ENCODE measurements at regions not wholly inside any gene's neighbourhood (a gene's known extent, or its start where the extent isn't known, plus 50 kb on each side); places are given as distances from the start of the nearest gene placed in this dataset.

DNA sequence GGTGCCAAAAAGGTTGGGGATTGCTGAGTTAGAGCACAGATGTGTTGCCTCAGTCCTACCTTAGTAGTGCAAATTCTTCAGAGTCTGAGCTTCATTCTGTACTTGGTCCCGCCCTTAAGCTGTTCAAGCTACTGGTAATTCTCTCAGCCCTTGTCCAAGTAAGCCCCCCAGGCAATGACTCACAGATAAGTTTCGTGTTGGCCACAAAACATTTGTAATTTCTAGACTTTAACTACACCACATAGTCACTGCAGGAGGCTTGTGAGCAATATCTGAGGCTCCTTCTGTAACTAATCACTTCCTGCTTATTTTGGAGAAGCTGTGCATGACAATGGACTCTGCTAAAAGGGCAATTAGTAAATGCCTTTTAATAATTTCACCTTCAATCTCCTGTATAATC, 1420.5 kb downstream of the PCDH7 start:
- no peak overlapping the region for H3K9ac ChIP-seq (ENCODE audit: low read length)

More for the DNA sequence above, 1420.5 kb downstream of the PCDH7 start:
- H3K36me3 ChIP-seq (ENCODE audit: control insufficient read depth in 1 of 2, insufficient read depth in 2 of 2, low read length in 2 of 2), result no peaks in the 10 kb centered on the region
- ChIA-PET CTCF (no interaction called here), POLR2A (no interaction called here), RAD21 (ENCODE audit: low non-redundant PET in 1 of 2, low total read pairs in 2 of 2, uncharacterized antibody in 2 of 2, unreplicated experiment in 2 of 2) (no interaction called here)
- H4K20me1 ChIP-seq (ENCODE audit: insufficient read depth), result no peaks in the 10 kb centered on the region
- no TSS peak for BruUV-seq (replicated peaks)
- no peaks in the 10 kb centered on the region for H3K79me2 ChIP-seq (ENCODE audit: insufficient read depth, low read length)
- DNase-seq (ENCODE audit: low read depth, low spot score) (no peak), ATAC-seq (0 out of 2 replicates have a peak, but pooled peaks have one; percentile 17)
- TF ChIP-seq TCF7L2 (IDR thresholded peaks at IDR 0.05; ENCODE audit: borderline replicate concordance, extremely low read depth, insufficient read depth, insufficient read length) (no peak), SP1 (IDR thresholded peaks at IDR 0.05; ENCODE audit: low read depth) (no peak), JUND (IDR thresholded peaks at IDR 0.05) (peak; percentile 31; the same call in 1 of the 2 replicates), EGR1 (IDR thresholded peaks at IDR 0.05; ENCODE audit: low read depth) (no peak), ZFX (IDR thresholded peaks at IDR 0.05) (no peak), SRF (IDR thresholded peaks at IDR 0.05; ENCODE audit: low read depth) (no peak)
- TF ChIP-seq, protein P1, sequence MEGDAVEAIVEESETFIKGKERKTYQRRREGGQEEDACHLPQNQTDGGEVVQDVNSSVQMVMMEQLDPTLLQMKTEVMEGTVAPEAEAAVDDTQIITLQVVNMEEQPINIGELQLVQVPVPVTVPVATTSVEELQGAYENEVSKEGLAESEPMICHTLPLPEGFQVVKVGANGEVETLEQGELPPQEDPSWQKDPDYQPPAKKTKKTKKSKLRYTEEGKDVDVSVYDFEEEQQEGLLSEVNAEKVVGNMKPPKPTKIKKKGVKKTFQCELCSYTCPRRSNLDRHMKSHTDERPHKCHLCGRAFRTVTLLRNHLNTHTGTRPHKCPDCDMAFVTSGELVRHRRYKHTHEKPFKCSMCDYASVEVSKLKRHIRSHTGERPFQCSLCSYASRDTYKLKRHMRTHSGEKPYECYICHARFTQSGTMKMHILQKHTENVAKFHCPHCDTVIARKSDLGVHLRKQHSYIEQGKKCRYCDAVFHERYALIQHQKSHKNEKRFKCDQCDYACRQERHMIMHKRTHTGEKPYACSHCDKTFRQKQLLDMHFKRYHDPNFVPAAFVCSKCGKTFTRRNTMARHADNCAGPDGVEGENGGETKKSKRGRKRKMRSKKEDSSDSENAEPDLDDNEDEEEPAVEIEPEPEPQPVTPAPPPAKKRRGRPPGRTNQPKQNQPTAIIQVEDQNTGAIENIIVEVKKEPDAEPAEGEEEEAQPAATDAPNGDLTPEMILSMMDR (IDR thresholded peaks at IDR 0.05 in 2 of 3, conservative IDR thresholded peaks at IDR 0.05 in 1 of 3; ENCODE audit: borderline replicate concordance in 1 of 3, insufficient read depth in 1 of 3, low read depth in 2 of 3, low read length in 2 of 3), result no peak
- TF ChIP-seq, protein P2, sequence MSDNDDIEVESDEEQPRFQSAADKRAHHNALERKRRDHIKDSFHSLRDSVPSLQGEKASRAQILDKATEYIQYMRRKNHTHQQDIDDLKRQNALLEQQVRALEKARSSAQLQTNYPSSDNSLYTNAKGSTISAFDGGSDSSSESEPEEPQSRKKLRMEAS (IDR thresholded peaks at IDR 0.05), result no peak
- TF ChIP-seq, protein P3, sequence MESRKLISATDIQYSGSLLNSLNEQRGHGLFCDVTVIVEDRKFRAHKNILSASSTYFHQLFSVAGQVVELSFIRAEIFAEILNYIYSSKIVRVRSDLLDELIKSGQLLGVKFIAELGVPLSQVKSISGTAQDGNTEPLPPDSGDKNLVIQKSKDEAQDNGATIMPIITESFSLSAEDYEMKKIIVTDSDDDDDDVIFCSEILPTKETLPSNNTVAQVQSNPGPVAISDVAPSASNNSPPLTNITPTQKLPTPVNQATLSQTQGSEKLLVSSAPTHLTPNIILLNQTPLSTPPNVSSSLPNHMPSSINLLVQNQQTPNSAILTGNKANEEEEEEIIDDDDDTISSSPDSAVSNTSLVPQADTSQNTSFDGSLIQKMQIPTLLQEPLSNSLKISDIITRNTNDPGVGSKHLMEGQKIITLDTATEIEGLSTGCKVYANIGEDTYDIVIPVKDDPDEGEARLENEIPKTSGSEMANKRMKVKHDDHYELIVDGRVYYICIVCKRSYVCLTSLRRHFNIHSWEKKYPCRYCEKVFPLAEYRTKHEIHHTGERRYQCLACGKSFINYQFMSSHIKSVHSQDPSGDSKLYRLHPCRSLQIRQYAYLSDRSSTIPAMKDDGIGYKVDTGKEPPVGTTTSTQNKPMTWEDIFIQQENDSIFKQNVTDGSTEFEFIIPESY (IDR thresholded peaks at IDR 0.05; ENCODE audit: extremely low read depth, insufficient replicate concordance, low read length), result no peak
- no peaks in the 10 kb centered on the region for H3K9me2 ChIP-seq (ENCODE audit: insufficient read depth)
- no peaks in the 10 kb centered on the region for H3K27me3 ChIP-seq (ENCODE audit: insufficient read depth, low read length)
- H3K4me3 ChIP-seq (replicated peaks in 1 of 2; ENCODE audit: low read depth in 1 of 2, low read length in 2 of 2), result no peak overlapping the region
- no peak overlapping the region for H3K27ac ChIP-seq (ENCODE audit: low read depth, low read length)
- H2AFZ ChIP-seq (ENCODE audit: low read depth, low read length, poor library complexity, severe bottlenecking), result no peak overlapping the region
- peaks cover 0 to 7% of the 10 kb centered on the region in 2 experiments; a peak in 2 of 4 replicates for H3K4me1 ChIP-seq (ENCODE audit: control insufficient read depth in 1 of 2, insufficient read depth in 2 of 2, low read length in 2 of 2)
- intact Hi-C loops (cut with micrococcal nuclease), result no loop called here
- peak overlapping the region; percentile 35 for H3K4me2 ChIP-seq (ENCODE audit: low read length)
- H3K9me3 ChIP-seq (ENCODE audit: control insufficient read depth in 1 of 2, insufficient read depth in 1 of 2, low read depth in 1 of 2, low read length in 2 of 2), result no peaks in the 10 kb centered on the region

All from HCT116 (cell line).